ENCODE measurements at regions not wholly inside any gene's neighbourhood (a gene's known extent, or its start where the extent isn't known, plus 50 kb on each side); places are given as distances from the start of the nearest gene placed in this dataset.

- Histone ChIP-seq H3K27ac (ENCODE audit: insufficient read length, low read depth, low read length) (no peak overlapping the region), H2BK12ac (ENCODE audit: insufficient read length, low read depth, low read length) (no peak overlapping the region), H4K5ac (ENCODE audit: insufficient read length, low read depth, low read length) (no peak overlapping the region), H3K79me2 (ENCODE audit: insufficient read depth, low read length) (no peaks in the 10 kb centered on the region), H3K23me2 (ENCODE audit: insufficient read length, low read depth, low read length, poor library complexity, severe bottlenecking) (no peaks in the 10 kb centered on the region), H3K23ac (ENCODE audit: insufficient read length, low read depth, low read length) (no peak overlapping the region), H3T11ph (ENCODE audit: low read length) (no peak overlapping the region), H2AK5ac (ENCODE audit: insufficient read length, low read length) (no peak overlapping the region), H3K4ac (ENCODE audit: low read depth, low read length) (no peak overlapping the region), H3K79me1 (ENCODE audit: insufficient read depth, low read depth, low read length, poor library complexity, severe bottlenecking) (no peaks in the 10 kb centered on the region), H2BK20ac (ENCODE audit: low read depth, low read length, poor library complexity, severe bottlenecking) (no peak overlapping the region), H3K4me1 (ENCODE audit: insufficient read depth, low read length) (no peaks in the 10 kb centered on the region), H2BK120ac (ENCODE audit: low read depth, low read length, poor library complexity, severe bottlenecking) (no peak overlapping the region), H2BK5ac (ENCODE audit: insufficient read length, low read length) (no peak overlapping the region), H2BK15ac (ENCODE audit: low read depth, low read length) (no peak overlapping the region), H4K91ac (ENCODE audit: insufficient read length, low read depth, low read length) (no peak overlapping the region), H3K9me3 (ENCODE audit: control insufficient read depth, low read depth, low read length) (no peaks in the 10 kb centered on the region), H3K9ac (ENCODE audit: extremely low read depth, insufficient read length, low read length) (no peak overlapping the region), H3K18ac (ENCODE audit: insufficient read length, low read depth, low read length) (no peak overlapping the region), H3K56ac (ENCODE audit: insufficient read length, low read depth, low read length) (no peak overlapping the region), H3K27me3 (ENCODE audit: insufficient read depth, low read length) (no peaks in the 10 kb centered on the region), H4K8ac (replicated peaks; ENCODE audit: insufficient read length, low read depth, low read length) (no peak overlapping the region), H4K20me1 (ENCODE audit: control insufficient read depth, insufficient read depth, insufficient read length) (no peaks in the 10 kb centered on the region), H3K14ac (ENCODE audit: insufficient read depth, low read length) (no peak overlapping the region), H2AFZ (ENCODE audit: low read length) (no peak overlapping the region), H3K4me2 (ENCODE audit: insufficient read depth, insufficient read length, low read length) (no peak overlapping the region)
- no peak for TF ChIP-seq CTCF (conservative IDR thresholded peaks at IDR 0.05)
- Mint-ChIP-seq H3K4me1 (peaks cover 10 to 21% of the 10 kb centered on the region in 2 experiments), H3K27me3 (ENCODE audit: low read depth) (no peaks in the 10 kb centered on the region), H3K4me3 (no peak overlapping the region), H3K9me3 (peaks cover 9 to 11% of the 10 kb centered on the region in 2 experiments; a peak in 4 of 5 replicates), H3K36me3 (ENCODE audit: insufficient read depth in 1 of 3, low read depth in 3 of 3) (peaks cover 0 to 14% (median 9%) of the 10 kb centered on the region in 3 experiments; a peak in 6 of 7 replicates), H3K27ac (peak overlapping the region in 2 of 3 experiments; percentile 53 to 91; a peak in 2 of 7 replicates)
- DNase-seq, result no peak
- no CpG with 5 or more reads among the region's 2 CpGs for WGBS (ENCODE audit: extremely low coverage, insufficient read length, low lambda C conversion rate)
Observed at GRCh38 chr6:23478312-23478711, 647.7 kb upstream of the NRSN1 start.
